ENCODE measurements at regions not wholly inside any gene's neighbourhood (a gene's known extent, or its start where the extent isn't known, plus 50 kb on each side); places are given as distances from the start of the nearest gene placed in this dataset.
"Not testable (repeated sequence)": the region's sequence is repeated elsewhere in the genome, so short reads cannot be mapped to it uniquely, and the experiment has no call there.

DNA sequence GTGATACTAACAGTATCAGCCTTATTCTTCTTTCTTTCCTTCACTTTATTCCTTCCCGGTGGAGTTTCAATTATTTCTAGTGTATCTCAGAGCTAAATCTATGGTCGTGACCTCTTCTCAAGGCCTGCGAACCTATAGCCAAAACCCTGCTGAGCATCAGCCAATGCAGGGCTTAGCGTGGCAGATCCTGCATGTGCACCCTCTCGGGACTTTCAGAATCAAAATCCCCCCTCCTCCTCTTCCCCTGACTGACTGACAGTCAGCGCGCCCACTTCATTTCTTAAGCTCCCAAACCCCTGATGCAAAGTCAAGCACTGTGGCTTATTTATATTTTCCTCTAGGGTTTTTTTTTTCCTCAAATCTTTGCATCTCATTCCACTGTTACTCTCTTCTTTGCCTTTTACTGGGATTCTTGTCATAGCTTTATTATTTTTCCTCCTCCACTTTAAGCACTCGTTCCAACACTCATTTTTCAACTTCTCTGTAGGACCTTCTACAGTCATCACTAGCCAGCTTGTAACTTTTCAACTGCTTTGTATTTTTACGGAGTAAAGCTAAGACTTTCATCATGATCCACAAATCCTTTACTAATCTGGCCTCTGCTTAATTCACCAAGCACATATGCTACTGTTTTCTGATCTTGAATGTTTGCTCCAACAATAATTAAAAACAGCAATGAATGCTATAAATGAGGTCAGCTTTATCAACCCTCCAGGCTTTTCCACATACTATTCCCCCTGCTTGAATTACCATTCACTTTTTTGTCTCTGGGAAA is 896.5 kb upstream of the PIK3C3 start:
- no peak for DNase-seq (ENCODE audit: low read depth in 2 of 2)

DNA sequence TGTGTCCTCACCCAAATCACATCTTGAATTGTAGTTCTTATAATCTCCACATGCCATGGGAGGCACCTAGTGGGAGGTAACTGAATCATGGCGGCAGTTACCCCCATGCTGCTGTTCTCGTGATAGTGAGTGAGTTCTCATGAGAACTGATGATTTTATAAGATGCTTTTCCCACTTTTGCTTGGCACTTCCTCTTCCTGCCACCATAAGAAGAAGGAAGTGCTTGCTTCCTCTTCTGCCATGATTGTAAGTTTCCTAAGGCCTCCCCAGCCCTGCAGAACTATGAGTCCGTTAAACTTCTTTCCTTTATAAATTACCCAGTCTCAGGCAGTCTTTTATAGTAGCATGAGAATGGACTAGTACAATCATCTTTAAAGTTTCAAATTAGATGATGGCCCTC is 902.4 kb upstream of the PIK3C3 start:
- DNase-seq (ENCODE audit: low read depth in 2 of 2) = no peak

DNA sequence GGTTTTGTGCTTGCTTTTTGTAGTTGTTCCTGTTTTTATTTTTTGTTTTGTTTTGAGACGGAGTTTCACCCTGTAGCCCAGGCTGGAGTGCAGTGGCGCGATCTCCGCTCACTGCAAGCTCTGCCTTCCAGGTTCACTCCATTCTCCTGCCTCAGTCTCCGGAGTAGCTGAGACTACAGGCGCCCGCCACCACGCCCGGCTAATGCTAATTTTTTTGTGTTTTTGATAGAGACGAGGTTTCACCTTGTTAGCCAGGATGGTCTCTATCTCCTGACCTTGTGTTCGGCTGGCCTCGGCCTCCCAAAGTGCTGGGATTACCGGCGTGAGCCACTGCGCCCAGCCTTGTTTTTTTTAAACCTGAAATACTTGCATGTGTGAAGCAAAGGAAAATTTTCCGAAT is 908.8 kb upstream of the PIK3C3 start:
- DNase-seq (ENCODE audit: low read depth in 2 of 2) = not testable (repeated sequence)

DNA sequence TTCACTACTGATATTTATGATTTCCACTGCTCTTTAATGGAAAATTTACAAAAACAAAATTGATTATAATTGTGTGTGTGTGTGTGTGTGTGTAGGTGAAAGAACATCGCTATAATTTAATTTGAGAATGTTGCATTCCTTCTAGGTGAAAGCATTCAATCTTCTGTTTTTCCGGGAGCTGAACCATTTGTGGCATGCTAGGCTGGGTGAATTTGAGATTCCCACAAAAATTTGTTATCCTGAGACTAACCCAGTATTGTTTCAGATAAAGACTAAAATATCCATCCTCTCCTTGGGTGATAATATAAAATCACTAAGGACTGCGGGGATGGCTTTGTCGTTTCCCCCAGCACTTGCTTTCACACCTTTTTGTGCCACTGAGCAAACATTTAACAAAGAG is 911.2 kb upstream of the PIK3C3 start:
- DNase-seq (ENCODE audit: low read depth in 2 of 2) = no peak

DNA sequence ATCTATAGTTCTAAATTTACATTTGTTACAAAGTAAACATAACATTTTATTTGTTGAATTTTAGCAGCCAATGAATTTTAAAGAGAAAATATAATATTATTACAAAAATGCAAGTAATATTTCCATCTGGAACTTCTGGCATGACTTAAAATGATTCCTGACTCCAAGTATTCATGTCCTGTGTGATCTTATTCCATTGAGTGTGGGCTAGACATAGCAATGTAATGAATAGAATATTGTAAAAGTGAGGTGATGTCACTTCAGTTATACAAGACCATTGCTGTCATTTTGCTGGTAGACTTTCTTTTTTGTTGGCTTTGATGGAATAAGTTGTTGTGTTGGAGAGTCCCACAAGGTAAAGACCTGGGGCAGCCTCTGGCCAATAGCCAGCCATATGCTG is 912.2 kb upstream of the PIK3C3 start:
- no peak for DNase-seq (ENCODE audit: low read depth in 2 of 2)

DNA sequence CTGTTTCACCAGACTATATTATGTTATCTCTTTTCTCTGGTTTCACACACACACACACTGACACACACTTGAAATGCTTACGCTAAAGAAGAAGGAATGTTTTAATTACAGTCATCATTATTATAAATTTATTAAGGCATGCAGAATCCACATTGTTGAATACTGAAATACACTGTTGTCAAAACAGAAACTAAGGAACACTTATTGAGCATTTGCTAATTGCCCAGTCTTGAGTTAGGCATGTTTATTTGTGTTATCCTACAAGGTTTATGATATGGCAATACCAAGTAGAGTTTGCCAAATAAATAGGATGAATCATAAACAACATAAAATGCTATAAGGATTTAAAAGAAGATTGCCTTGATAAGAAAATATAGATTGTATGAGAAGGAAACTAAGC is 917.0 kb upstream of the PIK3C3 start:
- no peak for DNase-seq (ENCODE audit: low read depth in 2 of 2)

DNA sequence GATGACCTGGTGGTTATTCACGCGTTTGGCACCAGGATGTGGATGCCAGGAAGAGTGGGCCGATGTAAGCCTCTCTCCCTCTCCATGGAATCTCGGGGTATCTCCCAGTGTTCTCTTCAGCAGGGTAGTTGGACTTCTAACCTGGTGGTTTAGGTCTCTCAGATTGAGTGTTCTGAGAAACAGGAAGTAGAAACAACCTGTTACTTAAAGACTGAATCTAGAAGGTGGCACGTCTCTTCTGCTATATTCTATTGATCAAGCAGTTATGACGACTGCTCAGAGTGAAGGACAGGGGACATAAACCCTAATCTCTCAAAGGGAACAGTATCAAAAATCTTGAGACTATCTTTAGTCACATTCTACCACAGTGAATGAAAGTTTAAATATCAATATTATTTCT is 918.7 kb upstream of the PIK3C3 start:
- DNase-seq (ENCODE audit: low read depth in 2 of 2) = no peak

DNA sequence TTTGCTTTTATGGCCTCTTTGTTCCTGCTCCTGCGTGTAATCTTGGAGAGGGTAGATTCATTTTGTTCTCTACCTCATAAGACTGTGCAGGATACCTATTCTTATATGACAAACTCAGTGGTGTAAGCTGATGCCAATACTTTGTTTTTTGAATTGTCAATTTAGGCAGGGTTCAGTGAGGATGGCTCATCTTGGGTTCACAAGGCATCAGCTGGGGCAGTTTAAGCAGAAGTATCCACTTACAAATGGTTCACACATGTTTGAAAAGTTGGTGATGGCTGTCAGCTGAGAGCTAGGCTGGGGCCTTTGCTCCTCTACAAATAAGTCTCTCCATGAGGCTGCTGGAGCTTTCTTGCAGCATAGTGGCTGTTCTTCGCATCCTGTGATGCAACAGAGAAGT is 920.6 kb upstream of the PIK3C3 start:
- DNase-seq (ENCODE audit: low read depth in 2 of 2) = no peak

DNA sequence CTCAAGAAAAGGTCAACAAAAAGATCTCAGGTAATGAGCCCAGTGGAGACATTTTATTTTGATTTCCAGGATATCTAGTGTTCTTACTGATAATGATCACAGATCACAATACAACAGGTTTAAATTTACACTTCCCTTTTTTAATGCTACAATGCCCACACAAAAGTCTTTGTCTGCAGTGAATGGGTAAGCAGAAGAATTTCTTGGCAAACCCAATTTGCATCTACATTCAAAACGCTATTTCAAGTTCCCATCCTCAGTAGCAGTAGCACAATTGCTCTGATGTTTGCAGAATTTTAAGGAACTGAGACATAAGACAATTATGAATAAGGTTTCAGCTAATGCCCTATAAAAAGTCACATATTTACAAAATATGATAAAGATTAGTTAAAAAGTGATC is 929.4 kb upstream of the PIK3C3 start:
- DNase-seq (ENCODE audit: low read depth in 2 of 2) = no peak

DNA sequence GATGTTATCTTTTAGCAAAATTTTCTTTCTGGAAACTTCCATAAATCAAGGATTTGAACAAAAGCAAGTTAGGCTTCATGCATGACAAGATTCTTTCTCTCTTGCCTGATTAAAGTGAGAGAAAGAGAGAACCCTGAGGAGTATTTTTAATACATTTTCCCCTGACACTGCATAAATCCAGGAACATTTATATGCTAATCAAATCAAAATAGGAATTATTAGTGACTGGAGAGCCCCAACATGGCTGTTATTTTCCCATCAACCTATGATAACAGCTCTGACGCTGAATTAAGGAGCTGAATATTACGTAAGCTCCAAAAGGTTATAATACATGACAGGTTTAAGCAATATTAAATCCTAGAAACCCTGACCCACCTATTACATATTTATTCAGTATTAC is 930.2 kb upstream of the PIK3C3 start:
- DNase-seq (ENCODE audit: low read depth in 2 of 2) = no peak

DNA sequence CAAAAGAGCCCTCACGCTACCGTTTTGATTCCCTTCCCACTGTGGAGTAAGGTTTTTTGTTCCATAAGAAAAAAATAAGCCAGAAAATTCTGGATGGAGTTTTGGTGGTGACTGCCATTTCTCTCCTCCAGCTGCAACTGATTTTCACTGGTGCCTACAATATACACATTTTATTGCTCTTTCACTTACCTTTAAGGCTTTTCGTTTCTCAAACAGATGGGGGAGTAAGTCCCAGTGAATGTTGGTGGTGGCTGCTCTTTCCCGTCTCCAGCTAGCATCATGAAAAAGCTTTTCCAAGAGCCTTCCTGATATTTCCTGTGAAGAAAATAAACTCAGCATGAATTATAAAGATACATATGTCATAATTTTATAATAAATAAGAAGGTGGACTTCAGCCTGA is 932.5 kb upstream of the PIK3C3 start:
- DNase-seq (ENCODE audit: low read depth in 2 of 2) = no peak

DNA sequence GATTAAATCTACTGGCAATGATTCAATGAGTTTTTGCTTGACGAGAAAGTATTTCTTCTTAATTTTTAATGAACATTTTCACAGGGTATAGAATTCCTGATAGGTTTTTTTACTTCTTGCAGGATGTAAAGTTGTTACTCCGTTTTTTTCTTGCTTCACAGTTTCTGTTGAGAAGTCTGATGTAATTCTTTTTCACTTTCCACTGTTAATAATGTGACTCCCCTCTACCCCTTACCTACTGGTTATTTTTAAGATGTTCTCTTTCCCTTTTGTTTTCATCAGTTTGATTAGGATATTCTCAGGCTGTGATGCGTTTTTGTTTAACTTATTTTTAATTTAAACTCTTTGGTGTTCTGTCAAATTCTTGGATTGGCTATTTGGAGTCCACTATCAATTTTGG is 933.9 kb upstream of the PIK3C3 start:
- DNase-seq (ENCODE audit: low read depth in 2 of 2) = no peak

DNA sequence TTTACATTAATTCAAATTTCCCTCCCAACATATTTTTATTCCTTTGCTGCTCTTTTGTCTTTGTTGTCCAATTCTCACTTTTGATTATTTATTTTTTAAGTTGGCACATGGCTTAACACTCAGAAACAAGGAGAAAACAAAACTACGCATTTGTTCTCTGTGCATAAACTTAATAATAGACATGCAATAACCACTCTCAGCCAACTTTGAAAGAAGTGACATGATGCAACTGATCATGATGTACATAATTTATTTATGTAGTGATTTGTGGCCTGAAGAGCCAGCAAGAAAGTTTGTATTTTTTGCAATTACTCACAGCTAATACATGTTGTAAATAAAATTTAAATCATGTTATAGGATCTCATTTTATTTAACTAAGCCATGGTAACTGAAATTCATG is 942.8 kb upstream of the PIK3C3 start:
- DNase-seq (ENCODE audit: low read depth in 2 of 2) = no peak

DNA sequence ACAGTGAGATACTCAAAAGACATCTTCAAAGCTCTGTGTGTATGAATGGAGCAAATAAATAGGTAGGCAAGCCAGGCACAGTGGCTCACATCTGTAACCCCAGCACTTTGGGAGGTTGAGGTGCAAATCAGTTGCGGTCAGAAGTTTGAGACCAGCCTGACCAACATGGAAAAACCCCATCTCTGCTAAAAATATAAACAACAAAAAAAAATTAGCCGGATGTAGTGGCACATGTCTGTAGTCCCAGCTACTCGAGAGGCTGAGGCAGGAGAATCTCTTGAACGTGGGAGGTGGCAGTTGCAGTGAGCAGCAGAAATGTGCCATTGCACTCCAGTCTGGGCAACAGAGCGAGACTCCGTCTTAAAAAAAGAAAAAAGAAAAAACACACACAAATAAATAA is 945.1 kb upstream of the PIK3C3 start:
- DNase-seq (ENCODE audit: low read depth in 2 of 2) = no peak

DNA sequence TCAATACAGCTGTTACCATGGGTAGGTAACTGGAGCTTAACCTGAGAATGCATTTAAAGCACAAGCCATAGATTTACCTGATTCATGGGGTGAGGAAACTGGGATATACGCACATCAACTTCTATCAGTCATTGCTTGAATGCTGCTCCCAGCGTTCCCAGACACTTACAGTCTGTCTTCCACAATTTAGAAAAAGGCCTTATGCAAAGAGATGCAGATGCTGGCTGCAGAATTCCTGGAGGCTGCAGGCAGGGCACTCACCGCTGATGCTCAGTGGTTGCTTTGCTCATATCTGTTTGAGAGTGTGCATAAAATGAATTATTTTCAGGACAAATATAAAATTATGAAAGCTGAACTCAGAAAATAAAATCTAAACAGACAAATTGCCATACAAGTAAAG is 950.7 kb upstream of the PIK3C3 start:
- no peak for DNase-seq (ENCODE audit: low read depth in 2 of 2)

DNA sequence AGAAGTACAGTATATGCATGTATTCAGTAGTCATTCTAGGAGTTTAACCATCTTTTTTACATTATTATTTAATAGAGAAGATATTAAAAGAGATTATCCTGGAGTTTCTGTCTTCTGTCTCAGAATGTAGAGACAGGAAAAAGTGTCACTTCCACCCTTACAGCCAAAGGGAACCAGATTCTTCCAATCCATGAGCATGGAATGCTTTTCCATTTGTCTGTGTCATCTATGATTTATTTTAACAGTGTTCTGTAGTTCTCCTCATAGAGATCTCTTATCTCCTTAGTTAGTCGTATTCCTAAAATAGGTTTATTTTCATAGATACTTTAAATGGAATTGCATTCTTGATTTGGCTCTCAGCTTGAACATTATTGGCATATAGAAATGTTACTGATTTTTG is 959.5 kb upstream of the PIK3C3 start:
- no peak for DNase-seq (ENCODE audit: low read depth in 2 of 2)

DNA sequence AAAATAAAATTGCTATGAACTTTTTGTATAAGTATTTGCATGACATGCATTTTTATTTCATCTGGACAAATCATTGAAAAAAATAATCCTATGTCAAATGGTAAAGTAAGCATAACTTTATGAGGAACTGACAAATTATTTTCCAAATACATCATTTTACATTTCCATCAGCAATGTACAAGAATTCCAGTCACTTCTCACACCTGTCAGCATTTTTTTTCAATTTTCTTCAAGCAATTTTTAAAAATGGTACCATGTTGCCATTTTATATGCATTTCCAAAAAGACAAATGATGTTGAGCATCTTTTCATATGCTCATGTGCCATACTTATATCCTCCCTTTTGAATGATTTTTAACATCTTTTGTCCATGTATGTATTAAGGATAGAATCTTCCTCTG is 961.7 kb upstream of the PIK3C3 start:
- DNase-seq (ENCODE audit: low read depth in 2 of 2) = no peak

DNA sequence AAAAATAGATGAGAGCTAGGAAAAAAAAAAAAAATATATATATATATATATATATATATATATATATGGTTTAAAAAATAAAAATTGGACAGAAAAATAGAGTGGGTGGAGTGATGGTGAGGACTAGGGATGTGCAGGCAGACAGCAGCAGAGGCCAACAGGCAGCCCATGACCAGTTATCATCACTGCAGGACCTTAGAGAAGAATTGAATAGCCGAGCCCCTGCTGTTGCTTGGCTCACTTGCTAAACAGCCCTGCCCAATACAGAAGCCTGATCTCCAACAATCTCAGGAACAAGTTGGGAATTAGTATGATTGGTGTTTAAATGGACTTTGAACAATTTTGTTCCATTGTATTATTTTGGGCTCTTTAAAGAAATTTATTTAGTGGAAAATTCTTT is 967.5 kb upstream of the PIK3C3 start:
- DNase-seq (ENCODE audit: low read depth in 2 of 2) = no peak

DNA sequence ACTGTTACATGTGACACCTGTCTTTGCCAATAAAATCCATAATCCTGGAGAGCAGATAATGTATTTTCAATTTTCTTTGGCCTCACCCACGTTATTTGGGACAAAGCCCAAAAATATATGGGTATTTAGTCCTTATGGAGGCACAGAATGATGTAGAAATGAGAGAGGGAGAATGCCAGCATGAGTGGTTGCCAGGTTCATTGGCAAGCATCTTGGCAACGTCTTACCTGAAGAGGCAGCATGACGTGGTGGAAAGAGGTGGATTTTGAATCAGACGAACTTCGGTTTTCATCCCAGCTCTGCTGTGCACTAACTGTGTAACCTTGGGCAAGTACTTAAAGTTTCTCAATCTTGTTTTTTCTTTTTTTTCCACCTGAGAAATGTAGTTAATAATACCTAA is 969.6 kb upstream of the PIK3C3 start:
- DNase-seq (ENCODE audit: low read depth in 2 of 2) = no peak

DNA sequence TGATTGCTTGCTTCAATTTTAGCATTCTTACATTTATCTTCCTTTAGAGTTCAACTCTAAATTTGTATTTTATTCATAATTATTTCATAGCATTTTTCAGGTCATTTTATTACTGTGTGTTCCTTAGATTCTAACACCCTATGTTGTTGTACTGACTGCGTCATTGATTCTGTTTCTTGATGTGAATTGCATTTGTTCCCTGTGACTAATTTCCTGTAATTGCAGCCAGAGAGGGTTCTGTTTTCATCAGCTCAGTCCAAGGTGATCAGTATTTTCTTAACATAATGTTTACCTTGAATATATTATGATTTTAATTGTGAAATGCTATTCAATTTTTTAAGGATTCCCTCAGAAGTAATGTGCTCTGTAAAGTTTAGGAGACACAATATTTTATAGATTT is 970.2 kb upstream of the PIK3C3 start:
- no peak for DNase-seq (ENCODE audit: low read depth in 2 of 2)

DNA sequence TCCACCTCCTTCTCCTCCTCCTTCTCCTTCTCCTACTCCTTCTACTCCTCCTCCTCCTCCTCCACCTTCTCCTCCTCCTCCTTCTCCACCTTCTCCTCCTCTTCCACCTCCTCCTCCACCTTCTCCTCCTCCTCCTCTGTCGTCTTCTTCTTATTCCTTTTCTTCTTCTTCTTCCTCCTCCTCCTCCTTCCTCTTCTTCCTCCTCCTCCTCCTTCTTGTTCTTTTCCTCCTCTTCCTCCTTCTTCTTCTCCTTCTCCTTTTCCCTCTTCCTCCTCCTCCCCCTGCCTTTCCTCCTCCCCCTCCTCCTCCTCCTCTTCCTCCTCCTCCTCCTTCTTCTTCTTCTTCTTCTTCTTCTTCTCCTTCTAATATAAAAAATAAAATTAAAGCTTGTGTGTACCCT is 971.2 kb upstream of the PIK3C3 start:
- DNase-seq (ENCODE audit: low read depth in 2 of 2) = no peak

DNA sequence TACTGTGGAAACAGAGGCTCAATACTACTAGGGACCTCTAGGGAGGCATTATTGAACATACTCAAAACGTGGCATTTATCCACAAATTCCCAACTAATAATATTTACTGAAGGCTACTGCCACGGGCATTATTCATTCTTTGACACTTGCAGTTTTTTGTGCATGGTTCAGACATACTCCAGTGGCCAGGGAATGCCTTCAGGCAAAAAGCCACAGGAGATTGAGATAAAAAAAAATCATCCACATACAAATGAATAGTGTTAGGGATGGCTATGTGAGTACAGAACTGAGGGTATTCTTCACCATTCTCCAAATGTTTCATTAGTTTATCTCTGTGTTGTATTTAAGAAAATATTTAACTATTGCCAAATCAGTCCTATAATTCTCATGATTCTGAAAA is 974.9 kb upstream of the PIK3C3 start:
- no peak for DNase-seq (ENCODE audit: low read depth in 2 of 2)

DNA sequence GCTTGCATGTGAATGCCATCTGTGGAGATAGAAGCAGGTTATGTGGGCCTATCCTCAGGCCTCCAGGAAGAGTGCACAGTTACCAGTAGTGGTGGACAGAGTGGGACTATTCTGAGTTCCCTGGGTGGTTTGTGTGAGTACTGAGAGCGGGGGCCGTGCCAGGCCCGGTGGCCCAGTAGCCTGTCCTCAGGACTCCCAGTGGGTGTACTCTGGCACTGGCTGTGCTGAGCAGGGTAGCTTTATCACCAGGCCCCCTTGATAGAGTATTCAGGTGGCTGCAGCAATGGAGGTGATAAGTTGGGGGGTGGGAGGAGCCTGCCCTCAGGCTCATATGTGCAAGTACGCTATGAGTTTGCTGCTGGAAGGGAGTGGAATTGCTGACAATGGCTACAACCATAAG is 979.0 kb upstream of the PIK3C3 start:
- no peak for DNase-seq (ENCODE audit: low read depth in 2 of 2)

DNA sequence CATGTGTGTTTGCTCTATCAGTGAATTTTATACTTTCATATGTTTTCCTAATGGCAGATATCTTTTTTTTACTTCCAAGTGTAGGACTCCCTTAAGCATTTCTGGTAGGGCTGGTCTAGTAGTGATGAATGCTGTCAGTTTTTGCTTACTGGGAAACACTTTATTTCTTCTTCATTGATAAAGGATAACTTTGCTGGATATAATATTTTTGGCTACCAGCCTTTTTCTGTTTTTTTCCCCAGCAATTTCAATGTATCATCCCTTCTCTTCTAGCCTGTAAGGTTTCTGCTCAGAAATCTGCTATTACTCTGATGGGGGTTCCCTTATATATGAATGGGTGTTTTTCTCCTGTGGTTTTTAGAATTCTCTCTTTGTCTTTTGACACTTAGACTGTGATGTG is 980.6 kb upstream of the PIK3C3 start:
- no peak for DNase-seq (ENCODE audit: low read depth in 2 of 2)
